HEK293 (cell line): ENCODE measurements at regions not wholly inside any gene's neighbourhood (a gene's known extent, or its start where the extent isn't known, plus 50 kb on each side); places are given as distances from the start of the nearest gene placed in this dataset.

Experiments used
- CTCF ChIA-PET: fragments of 350-600 bp; formaldehyde crosslinking; extraction: SDS; loops from one replicate; lab custom pipeline; 2021; ENCODE audit warnings: antibody characterized with exemption; lab: Yijun Ruan, JAX
- POLR2A ChIA-PET: fragments of 300-600 bp; formaldehyde crosslinking; extraction: SDS; loops from one replicate; lab custom pipeline; 2020; ENCODE audit warnings: antibody characterized with exemption, inconsistent platforms; lab: Yijun Ruan, JAX
- H3K27ac ChIP-seq: fragments of 200-500 bp; sonication (Bioruptor generic); 2 replicates; pipeline ENCODE4 v1.5.1; 2014; ENCODE audit warnings: low read depth, low read length, control low read depth, inconsistent platforms; ENCODE audit errors: extremely low read depth
- H3K36me3 ChIP-seq, 2 experiments: fragments of 200-500 bp in 1 of 2; sonication (Bioruptor generic) in 1 of 2; 1 replicate in 1 of 2; 2 replicates in 1 of 2; pipeline ENCODE4 v1.5.1; 2014 to 2017; ENCODE audit warnings: inconsistent platforms in 2 of 2, low read length in 2 of 2; ENCODE audit not compliant: control insufficient read depth in 2 of 2, insufficient read depth in 1 of 2
- H3K4me1 ChIP-seq: fragments of 200-500 bp; sonication (Bioruptor generic); 2 replicates; pipeline ENCODE4 v1.5.1; 2014; ENCODE audit warnings: mild to moderate bottlenecking, low read length, inconsistent platforms; ENCODE audit not compliant: control insufficient read depth, insufficient read depth
- H3K4me3 ChIP-seq: 2 replicates; pipeline ENCODE4 v1.5.1; 2011; ENCODE audit warnings: low read depth, mild to moderate bottlenecking, control low read depth, low read length, moderate library complexity
- H3K9me3 ChIP-seq: fragments of 200-500 bp; sonication (Bioruptor generic); 2 replicates; pipeline ENCODE4 v1.5.1; 2014; ENCODE audit warnings: low read depth, low read length, inconsistent platforms; ENCODE audit not compliant: control insufficient read depth, insufficient read depth
- PRDM10 ChIP-seq: fragments of 450-650 bp; formaldehyde crosslinking; IDR thresholded peaks from 2 replicates; pipeline ENCODE4 v1.5.1; 2016; ENCODE audit warnings: missing biosample characterization, missing genetic modification characterization
- SALL2 ChIP-seq: fragments of 450-650 bp; formaldehyde crosslinking; IDR thresholded peaks from 2 replicates; pipeline ENCODE4 v1.5.0; 2017; ENCODE audit warnings: missing biosample characterization, mild to moderate bottlenecking, missing genetic modification characterization, borderline replicate concordance
- SCRT1 ChIP-seq: fragments of 450-650 bp; formaldehyde crosslinking; IDR thresholded peaks from 2 replicates; pipeline ENCODE4 v1.5.1; 2016; ENCODE audit warnings: missing biosample characterization, missing genetic modification characterization, borderline replicate concordance
- SP2 ChIP-seq: fragments of 450-650 bp; formaldehyde crosslinking; IDR thresholded peaks from 2 replicates; pipeline ENCODE4 v1.5.1; 2016; ENCODE audit warnings: missing biosample characterization, missing genetic modification characterization
- SP3 ChIP-seq: fragments of 450-650 bp; formaldehyde crosslinking; IDR thresholded peaks from 2 replicates; pipeline ENCODE4 v1.5.1; 2016; ENCODE audit warnings: missing biosample characterization, missing genetic modification characterization
- TRIM28 ChIP-seq: IDR thresholded peaks from 2 replicates; pipeline ENCODE4 v1.6.1; 2011; ENCODE audit warnings: low read length, control low read depth, borderline replicate concordance
- YY2 ChIP-seq: fragments of 450-650 bp; formaldehyde crosslinking; IDR thresholded peaks from 2 replicates; pipeline ENCODE4 v1.5.1; 2016; ENCODE audit warnings: missing biosample characterization, missing genetic modification characterization
- ZBTB21 ChIP-seq: fragments of 450-650 bp; formaldehyde crosslinking; IDR thresholded peaks from 2 replicates; pipeline ENCODE4 v1.5.1; 2017; ENCODE audit warnings: missing biosample characterization, missing genetic modification characterization
- ZBTB48 ChIP-seq: fragments of 450-650 bp; formaldehyde crosslinking; IDR thresholded peaks from 2 replicates; pipeline ENCODE4 v1.5.1; 2016; ENCODE audit warnings: missing biosample characterization, missing genetic modification characterization
- ZFP37 ChIP-seq: fragments of 450-650 bp; formaldehyde crosslinking; IDR thresholded peaks from 2 replicates; pipeline ENCODE4 v1.5.1; 2016; ENCODE audit warnings: missing biosample characterization, missing genetic modification characterization
- ZNF112 ChIP-seq: fragments of 450-650 bp; formaldehyde crosslinking; IDR thresholded peaks from 2 replicates; pipeline ENCODE4 v1.5.0; 2017; ENCODE audit warnings: missing biosample characterization, missing genetic modification characterization
- ZNF157 ChIP-seq: fragments of 450-650 bp; formaldehyde crosslinking; IDR thresholded peaks from 2 replicates; pipeline ENCODE4 v1.5.1; 2016; ENCODE audit warnings: missing biosample characterization, missing genetic modification characterization
- ZNF184 ChIP-seq: fragments of 450-650 bp; IDR thresholded peaks from 2 replicates; pipeline ENCODE4 v1.5.1; 2018; ENCODE audit warnings: missing biosample characterization, mild to moderate bottlenecking, missing genetic modification characterization
- ZNF211 ChIP-seq: fragments of 450-650 bp; formaldehyde crosslinking; IDR thresholded peaks from 2 replicates; pipeline ENCODE4 v1.5.1; 2016; ENCODE audit warnings: low read depth, missing biosample characterization, missing genetic modification characterization
- ZNF280D ChIP-seq: fragments of 450-650 bp; formaldehyde crosslinking; IDR thresholded peaks from 2 replicates; pipeline ENCODE4 v1.5.1; 2016; ENCODE audit warnings: missing biosample characterization, missing genetic modification characterization
- ZNF292 ChIP-seq: fragments of 450-650 bp; formaldehyde crosslinking; IDR thresholded peaks from 2 replicates; pipeline ENCODE4 v1.5.1; 2016; ENCODE audit warnings: low read depth, missing biosample characterization, missing genetic modification characterization, borderline replicate concordance
- ZNF394 ChIP-seq: fragments of 450-650 bp; formaldehyde crosslinking; IDR thresholded peaks from 2 replicates; pipeline ENCODE4 v1.5.1; 2016; ENCODE audit warnings: missing biosample characterization, missing genetic modification characterization, mild to moderate bottlenecking, moderate library complexity, borderline replicate concordance
- ZNF416 ChIP-seq: fragments of 450-650 bp; formaldehyde crosslinking; IDR thresholded peaks from 2 replicates; pipeline ENCODE4 v1.5.1; 2016; ENCODE audit warnings: missing biosample characterization, missing genetic modification characterization
- ZNF529 ChIP-seq: fragments of 450-650 bp; formaldehyde crosslinking; IDR thresholded peaks from 2 replicates; pipeline ENCODE4 v1.5.1; 2017; ENCODE audit warnings: missing genetic modification characterization, missing biosample characterization; ENCODE audit not compliant: insufficient replicate concordance
- ZNF654 ChIP-seq: fragments of 450-650 bp; formaldehyde crosslinking; IDR thresholded peaks from 2 replicates; pipeline ENCODE4 v1.5.1; 2016; ENCODE audit warnings: low read depth, missing biosample characterization, missing genetic modification characterization
- ZXDB ChIP-seq: fragments of 450-650 bp; formaldehyde crosslinking; IDR thresholded peaks from 2 replicates; pipeline ENCODE4 v1.5.1; 2016; ENCODE audit warnings: missing biosample characterization, missing genetic modification characterization
- TF ChIP-seq, protein P1 (sequence below): fragments of 450-650 bp; formaldehyde crosslinking; IDR thresholded peaks from 2 replicates; pipeline ENCODE4 v1.5.1; 2016; ENCODE audit warnings: missing biosample characterization, missing genetic modification characterization, borderline replicate concordance
- TF ChIP-seq, protein P2 (sequence below): fragments of 450-650 bp; formaldehyde crosslinking; IDR thresholded peaks from 2 replicates; pipeline ENCODE4 v1.5.1; 2016; ENCODE audit warnings: missing biosample characterization, missing genetic modification characterization
- TF ChIP-seq, protein P3 (sequence below): fragments of 450-650 bp; formaldehyde crosslinking; IDR thresholded peaks from 2 replicates; pipeline ENCODE4 v1.5.1; 2017; ENCODE audit warnings: missing biosample characterization, missing genetic modification characterization

- TF ChIP-seq ZNF654 (tag by site-specific recombination): no peak
- TF ChIP-seq, protein P1, sequence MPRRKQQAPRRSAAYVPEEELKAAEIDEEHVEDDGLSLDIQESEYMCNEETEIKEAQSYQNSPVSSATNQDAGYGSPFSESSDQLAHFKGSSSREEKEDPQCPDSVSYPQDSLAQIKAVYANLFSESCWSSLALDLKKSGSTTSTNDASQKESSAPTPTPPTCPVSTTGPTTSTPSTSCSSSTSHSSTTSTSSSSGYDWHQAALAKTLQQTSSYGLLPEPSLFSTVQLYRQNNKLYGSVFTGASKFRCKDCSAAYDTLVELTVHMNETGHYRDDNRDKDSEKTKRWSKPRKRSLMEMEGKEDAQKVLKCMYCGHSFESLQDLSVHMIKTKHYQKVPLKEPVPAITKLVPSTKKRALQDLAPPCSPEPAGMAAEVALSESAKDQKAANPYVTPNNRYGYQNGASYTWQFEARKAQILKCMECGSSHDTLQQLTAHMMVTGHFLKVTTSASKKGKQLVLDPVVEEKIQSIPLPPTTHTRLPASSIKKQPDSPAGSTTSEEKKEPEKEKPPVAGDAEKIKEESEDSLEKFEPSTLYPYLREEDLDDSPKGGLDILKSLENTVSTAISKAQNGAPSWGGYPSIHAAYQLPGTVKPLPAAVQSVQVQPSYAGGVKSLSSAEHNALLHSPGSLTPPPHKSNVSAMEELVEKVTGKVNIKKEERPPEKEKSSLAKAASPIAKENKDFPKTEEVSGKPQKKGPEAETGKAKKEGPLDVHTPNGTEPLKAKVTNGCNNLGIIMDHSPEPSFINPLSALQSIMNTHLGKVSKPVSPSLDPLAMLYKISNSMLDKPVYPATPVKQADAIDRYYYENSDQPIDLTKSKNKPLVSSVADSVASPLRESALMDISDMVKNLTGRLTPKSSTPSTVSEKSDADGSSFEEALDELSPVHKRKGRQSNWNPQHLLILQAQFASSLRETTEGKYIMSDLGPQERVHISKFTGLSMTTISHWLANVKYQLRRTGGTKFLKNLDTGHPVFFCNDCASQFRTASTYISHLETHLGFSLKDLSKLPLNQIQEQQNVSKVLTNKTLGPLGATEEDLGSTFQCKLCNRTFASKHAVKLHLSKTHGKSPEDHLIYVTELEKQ (tag by site-specific recombination): no peak
- TF ChIP-seq, all 188 proteins: peak for 0
These were observed 317.5 kb downstream of the TLE1 start (continued) for GRCh38 chr9:81371824-81372223.

GRCh38 chr9:81370650-81371049, 318.7 kb downstream of the TLE1 start:
- peak overlapping the region; percentile 57; the same call in 1 of the 2 replicates for H3K27ac ChIP-seq
- H3K9me3 ChIP-seq: no peaks in the 10 kb centered on the region
- POLR2A ChIA-PET: no interaction called here
- CTCF ChIA-PET: no interaction called here
- H3K4me3 ChIP-seq: no peak overlapping the region
- peaks cover 8% of the 10 kb centered on the region for H3K4me1 ChIP-seq
- no peaks in the 10 kb centered on the region for H3K36me3 ChIP-seq
- TF ChIP-seq, protein P2, sequence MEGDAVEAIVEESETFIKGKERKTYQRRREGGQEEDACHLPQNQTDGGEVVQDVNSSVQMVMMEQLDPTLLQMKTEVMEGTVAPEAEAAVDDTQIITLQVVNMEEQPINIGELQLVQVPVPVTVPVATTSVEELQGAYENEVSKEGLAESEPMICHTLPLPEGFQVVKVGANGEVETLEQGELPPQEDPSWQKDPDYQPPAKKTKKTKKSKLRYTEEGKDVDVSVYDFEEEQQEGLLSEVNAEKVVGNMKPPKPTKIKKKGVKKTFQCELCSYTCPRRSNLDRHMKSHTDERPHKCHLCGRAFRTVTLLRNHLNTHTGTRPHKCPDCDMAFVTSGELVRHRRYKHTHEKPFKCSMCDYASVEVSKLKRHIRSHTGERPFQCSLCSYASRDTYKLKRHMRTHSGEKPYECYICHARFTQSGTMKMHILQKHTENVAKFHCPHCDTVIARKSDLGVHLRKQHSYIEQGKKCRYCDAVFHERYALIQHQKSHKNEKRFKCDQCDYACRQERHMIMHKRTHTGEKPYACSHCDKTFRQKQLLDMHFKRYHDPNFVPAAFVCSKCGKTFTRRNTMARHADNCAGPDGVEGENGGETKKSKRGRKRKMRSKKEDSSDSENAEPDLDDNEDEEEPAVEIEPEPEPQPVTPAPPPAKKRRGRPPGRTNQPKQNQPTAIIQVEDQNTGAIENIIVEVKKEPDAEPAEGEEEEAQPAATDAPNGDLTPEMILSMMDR (tag by site-specific recombination): peak; percentile 12; the same call in 1 of the 2 replicates
- no peak for TF ChIP-seq ZNF184
- no peak for TF ChIP-seq ZNF211 (tag by site-specific recombination)
- TF ChIP-seq ZNF529: no peak
- TF ChIP-seq ZNF416 (tag by site-specific recombination): no peak
- TF ChIP-seq ZBTB21 (tag by site-specific recombination): no peak
- no peak for TF ChIP-seq SP3
- TF ChIP-seq PRDM10 (tag by site-specific recombination): no peak
- TF ChIP-seq SP2 (tag by site-specific recombination): no peak
- TF ChIP-seq SALL2: no peak
- TF ChIP-seq, protein P3, sequence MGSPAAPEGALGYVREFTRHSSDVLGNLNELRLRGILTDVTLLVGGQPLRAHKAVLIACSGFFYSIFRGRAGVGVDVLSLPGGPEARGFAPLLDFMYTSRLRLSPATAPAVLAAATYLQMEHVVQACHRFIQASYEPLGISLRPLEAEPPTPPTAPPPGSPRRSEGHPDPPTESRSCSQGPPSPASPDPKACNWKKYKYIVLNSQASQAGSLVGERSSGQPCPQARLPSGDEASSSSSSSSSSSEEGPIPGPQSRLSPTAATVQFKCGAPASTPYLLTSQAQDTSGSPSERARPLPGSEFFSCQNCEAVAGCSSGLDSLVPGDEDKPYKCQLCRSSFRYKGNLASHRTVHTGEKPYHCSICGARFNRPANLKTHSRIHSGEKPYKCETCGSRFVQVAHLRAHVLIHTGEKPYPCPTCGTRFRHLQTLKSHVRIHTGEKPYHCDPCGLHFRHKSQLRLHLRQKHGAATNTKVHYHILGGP (tag by site-specific recombination): no peak
- TF ChIP-seq ZNF280D (tag by site-specific recombination): no peak
- TF ChIP-seq ZFP37: no peak
- TF ChIP-seq ZBTB48 (tag by site-specific recombination): no peak
- TF ChIP-seq ZNF292 (tag by site-specific recombination): no peak
- TF ChIP-seq YY2: no peak
- TF ChIP-seq SCRT1 (tag by site-specific recombination): no peak
- no peak for TF ChIP-seq ZNF157 (tag by site-specific recombination)
- TF ChIP-seq ZXDB (tag by site-specific recombination): peak; percentile 56
- TF ChIP-seq ZNF394 (tag by site-specific recombination): no peak; the same call in 1 of the 2 replicates
- TF ChIP-seq TRIM28: 0 out of 2 replicates have a peak, but pooled peaks have one; percentile 45
- TF ChIP-seq ZNF112: no peak
